HG03378 (cell line): ENCODE measurements at regions not wholly inside any gene's neighbourhood (a gene's known extent, or its start where the extent isn't known, plus 50 kb on each side); places are given as distances from the start of the nearest gene placed in this dataset.

Experiments used
- ATAC-seq: cut with Tn5 transposase; IDR thresholded peaks from one replicate; pipeline ENCODE4 v1.9.1; 2021; ENCODE audit warnings: mild to moderate bottlenecking, moderate library complexity; ENCODE audit not compliant: unreplicated experiment

DNA sequence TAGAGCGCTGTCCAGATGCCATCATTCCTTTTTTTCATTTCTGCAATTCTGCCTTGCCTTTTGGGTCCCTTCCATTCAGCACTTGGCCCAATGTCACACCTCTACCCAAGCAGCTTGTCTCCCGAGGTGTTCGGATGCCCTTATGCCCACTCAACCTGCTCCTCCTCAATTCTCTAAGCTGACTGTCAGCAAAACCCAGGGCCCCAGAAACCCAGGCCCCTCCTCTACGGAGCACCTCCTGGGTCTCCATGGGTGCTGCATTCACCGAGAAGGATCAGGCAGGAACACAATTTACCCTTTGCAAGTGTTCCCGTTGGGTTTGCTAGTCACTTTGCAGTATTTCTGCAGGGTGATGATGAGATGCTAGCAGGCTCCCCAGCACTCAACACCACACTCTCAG, 86.7 kb upstream of the RAB6C start:
- ATAC-seq, result no peak

DNA sequence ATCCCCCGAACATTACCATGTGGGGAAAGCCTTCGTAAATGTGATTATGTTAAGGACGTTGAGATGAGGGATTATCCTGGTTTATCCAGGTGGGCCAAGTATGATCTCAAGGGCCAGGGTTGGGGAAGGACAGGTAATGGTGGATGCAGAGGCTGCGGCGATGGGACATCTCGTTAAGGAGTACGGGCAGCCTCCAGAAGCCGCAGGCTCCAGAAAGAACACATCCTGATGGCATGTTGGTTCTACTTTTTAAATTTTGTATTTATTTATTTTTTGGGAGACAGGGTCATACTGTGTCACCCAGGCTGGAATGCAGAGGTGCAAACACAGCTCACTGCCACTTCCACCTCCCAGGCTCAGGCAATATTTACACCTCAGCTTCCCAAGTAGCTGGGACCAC, 86.2 kb upstream of the RAB6C start:
- no peak for ATAC-seq

DNA sequence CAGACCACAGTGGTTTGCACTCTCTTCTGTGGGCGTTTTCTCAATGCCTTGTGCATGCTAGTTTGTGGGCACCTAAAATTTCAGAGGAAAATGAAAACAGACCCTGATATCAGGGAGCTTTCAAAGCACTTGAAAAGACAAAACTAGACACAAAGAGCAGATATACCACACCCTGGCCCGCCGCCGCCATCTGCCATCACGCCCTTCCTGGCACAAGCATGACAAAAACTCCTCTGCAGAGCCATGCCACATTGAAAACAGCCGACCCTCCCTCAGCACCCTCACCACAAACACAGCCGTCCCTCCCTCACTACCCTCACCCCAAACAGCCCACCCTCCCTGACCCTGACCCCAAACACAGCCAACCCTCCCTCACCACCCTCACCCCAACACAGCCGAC, 84.8 kb upstream of the RAB6C start:
- ATAC-seq, result no peak

DNA sequence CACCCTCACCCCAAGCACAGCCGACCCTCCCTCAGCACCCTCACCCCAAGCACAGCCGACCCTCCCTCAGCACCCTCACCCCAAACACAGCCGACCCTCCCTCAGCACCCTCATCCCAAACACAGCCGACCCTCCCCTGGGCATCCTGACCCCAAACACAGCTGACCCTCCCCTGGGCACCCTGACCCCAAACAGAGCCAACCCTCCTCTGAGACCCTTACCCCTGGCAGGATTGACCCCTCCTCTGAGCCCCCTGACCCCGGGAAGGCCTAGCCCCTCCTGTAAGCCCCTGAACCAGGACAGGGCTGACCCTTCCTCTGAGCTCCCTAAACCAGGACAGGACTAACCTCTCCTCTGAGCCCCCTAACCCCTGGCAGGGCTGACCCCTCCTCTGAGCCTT, 84.4 kb upstream of the RAB6C start:
- no peak for ATAC-seq

DNA sequence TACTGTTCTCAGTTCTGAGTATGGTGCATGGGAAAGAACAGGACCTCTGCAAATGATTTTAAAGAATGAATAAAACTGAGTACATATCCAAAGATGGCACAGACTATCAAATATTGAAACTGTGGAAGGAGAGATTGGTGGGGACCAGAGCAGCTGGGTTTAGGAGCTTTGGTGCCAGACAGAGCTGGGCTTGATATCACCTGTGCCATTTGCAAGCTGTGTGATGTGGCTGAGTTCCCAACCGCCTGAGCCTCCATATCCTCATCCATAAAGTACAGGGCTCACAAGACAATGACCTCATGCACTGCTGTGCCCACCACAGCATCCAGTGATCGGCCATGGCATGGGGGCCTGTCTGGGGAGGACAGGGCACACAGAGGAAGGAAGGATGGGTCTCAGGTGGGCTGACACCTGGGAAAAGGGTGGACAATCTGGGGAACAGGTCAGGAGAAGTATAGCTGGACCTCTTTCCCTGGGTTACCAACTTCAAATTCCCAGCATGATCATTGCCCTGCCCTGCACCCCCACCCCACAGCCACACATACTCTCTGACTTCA, 83.9 kb upstream of the RAB6C start:
- ATAC-seq, result no peak

DNA sequence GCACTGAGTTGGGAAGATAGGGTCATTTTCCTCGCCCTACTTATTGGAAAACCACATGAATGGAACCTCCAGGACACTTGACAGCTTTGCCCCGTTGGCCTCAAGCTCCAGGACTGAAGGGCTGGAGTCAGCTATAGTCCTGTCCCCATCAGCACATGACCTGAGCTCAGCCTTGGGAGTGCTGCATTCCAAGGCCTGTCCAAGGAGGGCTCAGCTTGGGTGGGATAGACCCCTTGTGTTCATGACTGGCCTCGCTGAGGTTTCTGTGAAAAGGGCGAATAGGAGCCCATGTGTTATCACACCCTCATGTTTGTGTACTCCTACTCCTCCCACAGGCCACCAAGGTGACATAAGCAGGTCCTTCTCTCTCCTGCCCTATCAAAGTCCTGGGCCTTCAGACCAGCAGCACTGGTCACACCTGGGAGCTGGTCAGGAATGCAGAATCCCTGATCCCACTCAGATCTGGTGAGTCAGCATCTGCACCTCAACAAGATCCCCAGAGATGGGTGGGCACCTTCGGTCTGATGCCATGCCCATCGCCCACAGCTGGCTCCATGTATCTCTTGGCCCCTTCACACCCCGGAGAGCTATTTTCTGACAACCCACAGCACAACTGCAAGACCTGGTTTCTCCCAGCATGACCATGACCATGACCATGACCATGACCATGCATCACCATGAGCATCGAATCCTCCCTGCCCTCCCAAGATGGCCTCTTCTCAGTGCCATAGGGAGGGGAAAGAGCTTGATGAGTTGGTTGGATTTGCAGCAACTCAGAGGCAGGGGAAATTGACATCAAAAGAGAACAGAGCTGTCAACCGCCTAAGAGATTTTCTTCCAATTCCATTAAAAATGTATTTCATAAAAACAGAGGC, 83.0 kb upstream of the RAB6C start:
- no peak for ATAC-seq

DNA sequence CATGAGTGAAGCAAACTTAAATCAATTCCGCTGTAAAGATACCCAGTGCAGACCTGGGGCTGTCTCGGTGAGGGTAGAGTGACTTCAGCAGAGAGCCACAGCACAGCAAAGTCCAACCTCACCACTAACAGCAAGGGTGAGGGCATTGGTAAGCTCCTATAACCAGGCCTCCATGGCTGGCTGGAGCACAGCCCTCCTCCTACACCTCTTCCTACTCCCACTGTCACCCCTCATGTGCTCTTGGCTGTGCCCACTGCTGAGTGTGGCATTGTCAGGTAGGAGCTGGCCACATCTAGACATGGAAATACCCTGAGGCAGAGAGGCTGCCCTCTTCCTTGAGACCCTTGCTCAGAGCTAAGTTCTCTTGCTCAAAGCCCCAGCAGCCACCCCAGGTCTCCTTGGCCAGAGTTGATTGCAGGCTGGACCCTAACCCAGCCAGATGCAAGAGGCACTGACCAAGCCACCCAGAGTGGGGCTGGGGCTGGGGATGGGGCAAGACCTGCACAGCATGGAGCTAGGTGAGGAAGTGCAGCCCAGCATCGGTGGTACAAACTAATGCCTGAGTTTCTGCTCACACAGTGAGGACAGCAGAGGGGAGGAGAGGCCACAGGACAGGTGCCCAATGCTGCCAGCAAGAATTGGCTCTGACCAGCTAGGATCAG, 77.6 kb upstream of the RAB6C start:
- no peak for ATAC-seq

DNA sequence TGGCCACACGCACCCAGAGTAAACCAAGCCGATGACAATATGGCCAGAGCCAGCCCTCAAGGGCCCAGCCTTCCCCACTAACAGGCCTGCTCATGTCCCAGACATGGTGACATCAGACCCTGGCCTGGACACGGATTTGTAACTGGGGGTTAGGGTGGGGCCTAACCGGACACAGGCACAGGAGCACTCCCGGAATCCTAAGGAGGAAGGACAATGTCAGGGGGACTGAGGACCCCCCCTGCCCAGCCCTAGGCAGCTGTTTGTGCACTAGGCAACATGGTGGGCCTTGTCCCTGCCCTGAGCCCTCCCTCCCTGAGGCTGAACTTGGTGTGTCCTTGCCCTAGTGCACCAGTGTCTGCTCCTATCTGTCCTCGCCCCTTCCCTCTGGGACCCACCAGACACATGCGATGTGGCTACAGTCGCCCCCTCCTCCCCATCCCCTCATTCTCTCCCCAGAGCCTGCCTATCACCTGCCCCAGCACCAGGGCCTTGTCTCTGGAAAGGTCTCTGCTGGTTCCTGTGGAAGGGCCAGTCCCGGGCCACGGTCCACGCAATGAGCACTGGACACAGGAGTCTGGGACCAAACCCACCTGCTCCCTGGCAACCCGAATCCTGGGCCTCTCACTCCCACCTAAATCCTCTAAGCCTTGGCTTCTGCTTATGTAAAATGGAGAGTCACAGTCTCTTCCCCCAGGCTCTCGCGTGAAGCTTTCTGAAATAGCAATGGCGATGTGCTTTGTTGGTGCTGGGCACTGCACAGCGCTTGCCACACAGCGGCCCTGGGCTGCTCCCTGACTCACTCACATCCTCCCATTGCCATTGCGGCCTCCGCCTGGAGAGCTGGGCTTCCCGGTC, 76.5 kb upstream of the RAB6C start:
- no peak for ATAC-seq

DNA sequence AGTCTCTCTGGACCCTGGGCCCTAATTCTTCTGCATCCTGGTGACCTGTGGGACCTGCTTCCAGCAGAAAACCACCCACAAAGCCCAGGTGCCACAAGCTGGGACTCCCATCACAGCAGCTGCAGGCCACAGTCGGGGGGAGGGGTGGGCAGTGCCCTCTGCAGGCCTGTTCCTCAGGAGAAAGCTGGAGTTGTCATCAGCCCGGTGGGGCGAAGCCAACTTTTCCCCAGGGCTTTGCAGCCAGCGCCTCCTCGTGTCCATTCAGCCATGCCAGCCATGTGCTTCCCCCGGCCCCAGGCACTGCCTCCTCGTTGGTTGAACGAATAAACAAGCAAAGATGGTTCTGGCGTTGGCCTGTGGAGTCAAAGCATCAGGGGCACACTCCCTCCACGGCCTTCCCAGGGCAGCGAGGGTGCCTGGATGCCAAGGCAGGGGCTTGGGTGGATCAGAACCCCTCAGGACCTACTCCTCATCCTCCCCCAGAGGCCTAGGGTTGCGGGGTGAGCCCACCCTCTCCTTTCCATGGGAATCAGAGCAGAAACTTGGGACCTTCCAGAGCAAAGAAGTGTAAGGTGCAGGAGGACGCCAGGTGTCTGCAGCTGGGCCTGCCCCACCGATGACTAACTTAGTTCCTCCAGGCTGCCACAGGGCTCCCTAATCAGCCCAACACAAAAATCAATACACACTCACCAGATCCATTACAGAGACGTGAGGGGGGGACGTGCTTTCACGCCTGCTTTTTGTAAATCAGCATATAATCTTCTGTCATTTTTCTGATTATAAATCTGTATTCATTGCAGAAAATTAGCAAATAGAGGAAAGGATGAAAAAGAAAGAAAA, 75.7 kb upstream of the RAB6C start:
- no peak for ATAC-seq

DNA sequence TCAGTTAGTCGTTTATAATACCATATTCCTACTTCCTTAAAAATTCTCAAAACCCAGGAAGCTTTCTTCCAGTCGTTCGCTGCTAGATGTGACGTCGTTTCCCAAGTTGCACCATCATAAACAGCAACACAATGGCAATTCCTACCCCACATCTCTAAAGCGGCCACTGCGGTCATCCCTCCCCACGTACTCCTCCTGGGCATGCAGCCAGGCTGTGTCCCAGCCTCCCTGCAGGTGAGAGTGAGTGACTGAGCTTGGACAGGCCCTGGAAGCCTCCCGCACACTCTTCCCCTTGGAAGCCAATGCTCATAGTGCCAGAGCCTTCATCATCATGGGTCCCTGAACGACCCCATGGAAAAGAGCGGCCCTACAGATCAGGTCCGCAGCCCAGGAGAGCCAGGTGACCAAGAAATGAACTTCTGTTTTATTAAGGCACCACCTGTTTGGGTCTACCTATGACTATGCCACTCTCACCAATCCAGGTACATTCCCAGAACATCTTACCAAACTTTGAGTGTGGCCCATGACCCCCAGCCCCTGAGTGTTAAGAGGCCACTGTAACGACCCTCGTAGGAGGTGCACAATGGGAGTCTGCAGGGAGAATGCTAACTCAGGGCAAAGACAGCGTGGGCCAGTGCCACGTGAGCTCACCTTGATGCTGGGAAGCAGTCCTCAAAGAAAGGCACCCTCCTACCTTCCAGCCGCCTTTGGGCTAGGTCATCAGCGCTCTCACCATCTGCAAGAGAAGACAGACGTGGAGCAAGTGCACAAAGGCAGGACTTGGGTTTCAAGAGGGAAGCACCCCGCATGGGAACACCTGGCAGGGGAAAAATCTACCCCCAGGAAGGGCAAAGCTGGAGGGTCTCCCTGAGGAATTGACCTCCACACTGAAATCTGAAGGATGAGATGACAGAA, 74.7 kb upstream of the RAB6C start:
- no peak for ATAC-seq

DNA sequence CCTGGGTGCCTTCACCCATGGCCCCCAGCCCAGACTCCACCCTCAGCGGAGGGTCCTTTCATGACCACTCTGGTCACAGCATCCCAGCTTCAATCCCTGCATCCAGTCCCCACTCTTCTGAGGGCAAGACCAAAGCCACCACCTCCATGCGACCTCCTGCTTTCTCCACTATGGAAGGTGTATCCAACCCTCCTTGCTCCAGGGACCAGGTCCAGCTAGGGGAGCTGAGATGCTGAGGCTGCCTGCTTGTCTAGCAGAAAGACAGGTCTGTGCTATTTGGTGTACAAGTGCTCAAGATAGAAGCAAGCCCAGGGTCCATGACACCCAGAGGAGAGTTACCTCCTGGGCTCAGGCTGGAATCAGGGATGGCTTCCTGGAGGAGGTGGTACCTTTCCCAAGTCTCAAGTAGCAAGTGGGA, 73.8 kb upstream of the RAB6C start:
- no peak for ATAC-seq

DNA sequence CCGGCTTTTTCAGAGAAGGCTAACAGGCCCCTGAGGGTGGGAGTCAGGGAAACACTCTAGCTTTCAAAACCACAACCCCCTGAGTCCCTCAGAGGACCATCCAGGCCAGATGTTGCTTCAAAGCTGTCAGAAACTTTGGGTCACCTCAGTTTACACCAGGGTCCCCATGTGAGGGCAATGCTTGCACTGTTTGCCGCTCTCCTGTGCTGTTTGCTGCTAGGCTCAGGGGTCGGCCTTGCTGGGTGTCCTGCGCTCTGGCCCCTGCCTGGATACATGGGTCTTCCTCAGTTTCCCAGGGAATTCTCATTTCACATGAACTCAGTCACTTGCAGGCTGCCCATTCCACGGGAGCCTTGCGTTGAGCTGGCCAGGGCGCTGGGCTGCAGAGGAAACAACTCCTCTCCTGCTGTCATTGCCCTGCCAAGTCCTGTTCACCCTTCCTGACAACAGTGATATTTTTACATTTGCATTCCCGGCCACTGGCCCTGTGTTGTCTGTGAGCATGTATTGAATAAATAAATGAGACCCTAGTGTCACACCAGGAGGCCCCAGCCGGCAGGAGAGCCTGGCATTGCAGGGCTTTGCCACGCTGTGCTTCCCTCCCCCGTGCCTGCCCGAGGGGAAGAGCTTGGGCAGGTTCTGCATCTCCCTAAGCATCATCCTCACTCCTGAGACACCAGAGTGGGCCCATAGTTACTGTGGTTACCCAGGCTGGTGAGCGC, 73.2 kb upstream of the RAB6C start:
- no peak for ATAC-seq

DNA sequence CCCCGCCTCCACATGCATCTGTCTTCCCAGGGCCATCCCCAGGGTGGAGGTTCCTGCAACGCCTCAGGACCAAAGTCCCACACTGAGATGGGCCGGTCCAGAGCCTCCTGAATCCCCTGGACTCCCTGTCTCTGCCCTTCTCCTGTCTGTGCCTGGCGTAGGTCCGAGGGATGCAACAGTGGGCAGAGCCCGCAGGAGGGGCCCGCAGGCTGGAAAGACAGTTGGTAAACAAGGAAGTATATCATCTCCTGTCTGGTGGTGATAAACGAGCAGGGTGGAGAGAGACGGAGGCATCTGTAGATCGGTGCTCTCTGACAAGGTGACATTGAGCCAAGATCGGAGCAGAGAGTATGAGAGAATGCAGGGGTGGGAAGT, 72.6 kb upstream of the RAB6C start:
- no peak for ATAC-seq

DNA sequence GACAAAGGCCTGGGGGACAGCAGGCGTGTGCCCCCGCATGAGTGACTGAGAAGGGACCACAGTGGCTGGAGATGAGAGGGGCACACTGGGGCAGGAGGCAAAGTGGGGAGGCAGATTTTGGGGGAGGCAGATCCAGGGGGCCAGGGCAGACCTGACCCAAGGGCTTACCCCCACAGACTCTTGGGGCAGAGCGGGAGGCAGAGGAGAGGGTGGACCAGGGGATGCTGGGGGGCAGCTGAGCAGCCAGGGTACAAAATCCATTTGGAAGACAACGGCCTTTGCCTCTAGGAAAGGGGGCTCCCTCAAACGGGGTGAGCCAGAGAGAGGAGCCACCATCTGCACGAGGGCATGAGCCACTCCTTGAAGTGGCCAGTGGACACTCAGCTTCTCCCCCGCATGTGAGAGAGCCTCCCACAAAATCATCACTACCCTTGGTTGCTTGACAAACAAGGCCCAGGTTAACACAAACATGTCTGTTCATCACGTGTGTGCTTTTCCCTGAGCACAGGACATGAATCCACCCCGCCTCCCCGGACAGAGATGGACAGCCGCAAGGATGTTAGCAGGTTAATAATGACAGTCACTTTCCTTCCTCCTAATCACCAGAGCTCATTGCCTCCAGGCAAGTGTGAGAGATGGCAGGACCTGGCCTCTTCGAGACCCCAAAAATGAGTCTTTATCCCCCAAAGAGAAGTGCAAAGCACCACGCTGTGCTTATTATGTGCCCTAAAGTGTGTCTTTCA, 72.0 kb upstream of the RAB6C start:
- no peak for ATAC-seq

DNA sequence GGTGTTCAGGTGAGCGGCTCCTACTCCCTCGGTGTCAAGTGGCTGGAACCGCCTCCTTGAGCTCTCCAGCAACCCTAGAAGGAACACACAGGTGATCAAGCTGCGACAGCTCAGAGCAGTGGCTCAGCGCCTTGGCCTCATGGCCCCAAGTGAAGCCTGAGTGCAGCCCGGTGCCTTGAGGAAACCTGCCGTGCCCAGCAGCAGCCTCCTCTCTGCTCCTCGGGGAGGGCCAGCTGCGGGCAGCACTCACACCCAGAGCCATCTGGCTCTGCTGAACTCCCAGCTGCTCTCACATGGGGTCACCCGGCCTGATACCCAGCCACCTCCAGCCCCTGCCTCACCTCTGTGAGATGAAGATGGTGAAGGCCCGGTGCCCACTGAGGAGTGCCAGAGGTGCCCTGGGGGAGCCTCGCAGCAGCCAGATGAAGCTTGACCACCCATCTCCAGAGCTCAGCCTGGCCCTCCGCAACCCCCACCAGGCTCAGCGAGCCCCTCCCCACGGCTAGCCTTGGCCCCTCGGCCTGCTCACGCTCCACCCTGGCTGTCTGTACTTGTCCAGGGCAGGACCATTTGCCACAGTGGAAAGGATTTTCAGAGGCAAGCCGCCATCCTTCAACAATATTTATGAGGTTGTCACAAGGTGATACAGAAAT, 70.6 kb upstream of the RAB6C start:
- no peak for ATAC-seq

DNA sequence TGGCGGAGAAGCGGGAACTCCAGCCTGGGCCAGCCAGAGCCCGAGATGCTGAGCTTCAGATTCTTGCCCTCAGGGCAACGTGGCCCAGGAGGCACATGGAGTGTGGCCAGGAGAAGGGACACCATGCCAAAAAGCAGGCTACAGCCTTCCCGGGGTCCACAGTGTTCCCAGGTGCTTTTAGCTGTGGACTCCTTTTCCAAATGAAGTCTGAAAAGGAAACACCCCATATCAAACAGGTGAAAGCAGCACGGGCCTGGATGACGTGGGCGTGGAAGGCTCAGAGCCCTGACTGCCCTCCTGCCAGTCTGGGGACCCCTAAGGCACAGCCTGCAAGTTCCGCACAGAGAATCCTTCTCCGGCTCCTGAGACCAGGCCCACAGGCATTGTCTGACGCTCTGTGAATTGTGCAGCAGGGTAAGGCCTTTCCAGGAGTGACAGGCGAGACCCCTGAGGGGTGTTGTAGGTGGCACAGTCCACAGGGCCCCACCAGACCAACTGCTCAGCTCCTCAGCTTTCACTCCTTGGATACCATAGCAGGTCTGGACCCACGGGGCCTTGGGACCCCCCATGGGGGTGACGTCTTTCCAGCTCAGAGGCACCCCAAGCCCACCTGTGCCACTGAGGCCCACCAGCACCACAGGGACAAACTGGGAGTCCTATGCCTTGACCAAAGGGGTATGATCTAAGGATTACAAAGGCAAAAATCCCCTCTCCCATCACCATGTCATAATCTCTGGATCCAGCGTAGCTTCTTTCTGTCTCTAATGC, 69.6 kb upstream of the RAB6C start:
- no peak for ATAC-seq
